H9 (cell line): ENCODE measurements at regions not wholly inside any gene's neighbourhood (a gene's known extent, or its start where the extent isn't known, plus 50 kb on each side); places are given as distances from the start of the nearest gene placed in this dataset.

Experiments used
- DNase-seq: peaks from one replicate; pipeline ENCODE4 v3.0.0-alpha.2; 2017
- H2AFZ ChIP-seq: one replicate; pipeline ENCODE4 v1.6.1; 2013; ENCODE audit warnings: mild to moderate bottlenecking, low read length, control low read depth, moderate library complexity
- H2AK5ac ChIP-seq: 2 replicates; pipeline ENCODE4 v1.6.1; 2013; ENCODE audit warnings: low read length, control low read depth, mixed read lengths; ENCODE audit not compliant: insufficient read length
- H2BK120ac ChIP-seq: one replicate; pipeline ENCODE4 v1.6.1; 2013; ENCODE audit warnings: low read depth, mild to moderate bottlenecking, low read length, control low read depth, inconsistent platforms; ENCODE audit not compliant: poor library complexity, severe bottlenecking
- H2BK12ac ChIP-seq: 2 replicates; pipeline ENCODE4 v1.6.1; 2013; ENCODE audit warnings: low read length, control low read depth, mixed read lengths, low read depth; ENCODE audit not compliant: insufficient read length
- H2BK15ac ChIP-seq: 2 replicates; pipeline ENCODE4 v1.6.1; 2013; ENCODE audit warnings: low read depth, low read length, control low read depth
- H2BK20ac ChIP-seq: one replicate; pipeline ENCODE4 v1.6.1; 2013; ENCODE audit warnings: low read depth, mild to moderate bottlenecking, low read length, control low read depth, inconsistent platforms; ENCODE audit not compliant: poor library complexity, severe bottlenecking
- H2BK5ac ChIP-seq: 2 replicates; pipeline ENCODE4 v1.6.1; 2013; ENCODE audit warnings: low read length, control low read depth, mixed read lengths; ENCODE audit not compliant: insufficient read length
- H3K14ac ChIP-seq: 2 replicates; pipeline ENCODE4 v1.6.1; 2013; ENCODE audit warnings: low read length, control low read depth; ENCODE audit not compliant: insufficient read depth
- H3K18ac ChIP-seq: 2 replicates; pipeline ENCODE4 v1.6.1; 2013; ENCODE audit warnings: low read depth, mild to moderate bottlenecking, mixed read lengths, low read length, control low read depth; ENCODE audit not compliant: insufficient read length
- H3K23ac ChIP-seq: 2 replicates; pipeline ENCODE4 v1.6.1; 2013; ENCODE audit warnings: low read length, control low read depth, mixed read lengths, low read depth; ENCODE audit not compliant: insufficient read length
- H3K23me2 ChIP-seq: 2 replicates; pipeline ENCODE4 v1.6.1; 2013; ENCODE audit warnings: low read depth, mild to moderate bottlenecking, mixed read lengths, low read length, control low read depth; ENCODE audit not compliant: insufficient read length, poor library complexity, severe bottlenecking
- H3K27ac ChIP-seq: 2 replicates; pipeline ENCODE4 v1.5.1; 2013; ENCODE audit warnings: low read length, control low read depth, mixed read lengths, low read depth; ENCODE audit not compliant: insufficient read length
- H3K27me3 ChIP-seq: 2 replicates; pipeline ENCODE4 v1.6.1; 2013; ENCODE audit warnings: low read length, control low read depth, inconsistent platforms; ENCODE audit not compliant: insufficient read depth
- H3K4ac ChIP-seq: 2 replicates; pipeline ENCODE4 v1.6.1; 2013; ENCODE audit warnings: low read depth, mild to moderate bottlenecking, control low read depth, inconsistent platforms, low read length, moderate library complexity
- H3K4me1 ChIP-seq: 2 replicates; pipeline ENCODE4 v1.6.1; 2013; ENCODE audit warnings: low read length, control low read depth, inconsistent platforms; ENCODE audit not compliant: insufficient read depth
- H3K4me2 ChIP-seq: 2 replicates; pipeline ENCODE4 v1.6.1; 2013; ENCODE audit warnings: low read length, control low read depth, mixed read lengths; ENCODE audit not compliant: insufficient read length, insufficient read depth
- H3K56ac ChIP-seq: 2 replicates; pipeline ENCODE4 v1.6.1; 2013; ENCODE audit warnings: low read depth, mild to moderate bottlenecking, mixed read lengths, low read length, control low read depth; ENCODE audit not compliant: insufficient read length
- H3K79me1 ChIP-seq: 2 replicates; pipeline ENCODE4 v1.6.1; 2013; ENCODE audit warnings: low read depth, mild to moderate bottlenecking, moderate library complexity, low read length, control low read depth, inconsistent platforms; ENCODE audit not compliant: insufficient read depth, poor library complexity, severe bottlenecking
- H3K79me2 ChIP-seq: 2 replicates; pipeline ENCODE4 v1.6.1; 2013; ENCODE audit warnings: low read length, control low read depth, inconsistent platforms; ENCODE audit not compliant: insufficient read depth
- H3K9ac ChIP-seq: 2 replicates; pipeline ENCODE4 v1.6.1; 2013; ENCODE audit warnings: low read length, control low read depth, mixed read lengths; ENCODE audit not compliant: insufficient read length; ENCODE audit errors: extremely low read depth
- H3K9me3 ChIP-seq: one replicate; pipeline ENCODE4 v1.6.1; 2013; ENCODE audit warnings: low read depth, low read length, inconsistent platforms; ENCODE audit not compliant: control insufficient read depth
- H3T11ph ChIP-seq: one replicate; pipeline ENCODE4 v1.6.1; 2013; ENCODE audit warnings: mild to moderate bottlenecking, low read length, control low read depth, inconsistent platforms
- H4K20me1 ChIP-seq: one replicate; pipeline ENCODE4 v1.6.1; 2013; ENCODE audit not compliant: control insufficient read depth, insufficient read length, insufficient read depth
- H4K5ac ChIP-seq: 2 replicates; pipeline ENCODE4 v1.6.1; 2013; ENCODE audit warnings: low read depth, mild to moderate bottlenecking, mixed read lengths, low read length, control low read depth; ENCODE audit not compliant: insufficient read length
- H4K8ac ChIP-seq: replicated peaks from 2 replicates; pipeline ENCODE4 v1.6.1; 2013; ENCODE audit warnings: low read length, control low read depth, mixed read lengths, low read depth; ENCODE audit not compliant: insufficient read length
- H4K91ac ChIP-seq: 2 replicates; pipeline ENCODE4 v1.6.1; 2013; ENCODE audit warnings: low read depth, mild to moderate bottlenecking, moderate library complexity, mixed read lengths, low read length, control low read depth; ENCODE audit not compliant: insufficient read length
- H3K27ac Mint-ChIP-seq, 3 experiments: 2 replicates in 2 of 3; 3 replicates in 1 of 3; pipeline ENCODE4 v1.8.0; 2020 to 2021; ENCODE audit warnings: mixed read lengths in 3 of 3, mild to moderate bottlenecking in 1 of 3, moderate library complexity in 1 of 3
- H3K27me3 Mint-ChIP-seq: 2 replicates; pipeline ENCODE4 v1.8.0; 2021; ENCODE audit warnings: low read depth, mild to moderate bottlenecking, moderate library complexity, mixed read lengths
- H3K36me3 Mint-ChIP-seq, 3 experiments: 2 replicates in 2 of 3; 3 replicates in 1 of 3; pipeline ENCODE4 v1.8.0; 2020 to 2021; ENCODE audit warnings: low read depth in 3 of 3, mixed read lengths in 3 of 3; ENCODE audit not compliant: insufficient read depth in 1 of 3
- H3K4me1 Mint-ChIP-seq, 2 experiments: 2 replicates each; pipeline ENCODE4 v1.8.0; 2020; ENCODE audit warnings: mixed read lengths in 2 of 2
- H3K4me3 Mint-ChIP-seq, 2 experiments: 2 replicates in 1 of 2; 3 replicates in 1 of 2; pipeline ENCODE4 v1.8.0; 2020 to 2021; ENCODE audit warnings: mild to moderate bottlenecking in 2 of 2, mixed read lengths in 2 of 2, moderate library complexity in 1 of 2
- H3K9me3 Mint-ChIP-seq, 2 experiments: 2 replicates in 1 of 2; 3 replicates in 1 of 2; pipeline ENCODE4 v1.8.0; 2020; ENCODE audit warnings: mild to moderate bottlenecking in 2 of 2, mixed read lengths in 2 of 2, moderate library complexity in 1 of 2
- CTCF ChIP-seq: fragments of 200-600 bp; sonication (generic); conservative IDR thresholded peaks from 3 replicates; pipeline ENCODE4 v1.8.0; 2021; ENCODE audit warnings: antibody characterized with exemption, mild to moderate bottlenecking
- WGBS: extraction: QIAGEN DNeasy Blood & Tissue Kit; methylation state at CpG from one replicate; pipeline ENCODE4 v1.1.7; 2013; ENCODE audit warnings: missing lambda C conversion rate, low lambda C conversion rate, mixed read lengths; ENCODE audit not compliant: insufficient read length; ENCODE audit errors: extremely low coverage; 5-methylcytosine and 5-hydroxymethylcytosine counted together

- Histone ChIP-seq H4K8ac (no peak overlapping the region), H3K79me1 (no peaks in the 10 kb centered on the region), H3K18ac (no peak overlapping the region), H2BK15ac (no peak overlapping the region), H3K27ac (no peak overlapping the region), H2BK12ac (no peak overlapping the region), H3T11ph (no peak overlapping the region), H3K4ac (no peak overlapping the region), H3K79me2 (no peaks in the 10 kb centered on the region), H3K9me3 (no peaks in the 10 kb centered on the region), H3K9ac (no peak overlapping the region), H4K20me1 (no peaks in the 10 kb centered on the region), H2BK5ac (no peak overlapping the region), H3K23ac (no peak overlapping the region), H2BK20ac (no peak overlapping the region), H2AK5ac (no peak overlapping the region), H4K5ac (no peak overlapping the region), H4K91ac (no peak overlapping the region), H3K4me2 (no peak overlapping the region), H2AFZ (no peak overlapping the region), H3K27me3 (no peaks in the 10 kb centered on the region; the same call in 1 of the 2 replicates), H3K56ac (no peak overlapping the region), H3K23me2 (no peaks in the 10 kb centered on the region), H3K4me1 (no peaks in the 10 kb centered on the region), H2BK120ac (no peak overlapping the region), H3K14ac (no peak overlapping the region)
- Mint-ChIP-seq H3K9me3 (peaks cover 2 to 3% of the 10 kb centered on the region in 2 experiments; a peak in 2 of 5 replicates), H3K4me3 (no peak overlapping the region), H3K36me3 (peaks cover 0 to 4% (median 0%) of the 10 kb centered on the region in 3 experiments; a peak in 1 of 7 replicates), H3K4me1 (peaks cover 10 to 11% of the 10 kb centered on the region in 2 experiments), H3K27ac (no peak overlapping the region; a peak in 1 of 7 replicates), H3K27me3 (no peaks in the 10 kb centered on the region)
- DNase-seq: no peak
- no CpG with 5 or more reads among the region's 4 CpGs for WGBS
- TF ChIP-seq CTCF: no peak
These were observed 168.5 kb upstream of the MEOX2 start for GRCh38 chr7:15854841-15855524.
